ENCODE measurements at regions not wholly inside any gene's neighbourhood (a gene's known extent, or its start where the extent isn't known, plus 50 kb on each side); places are given as distances from the start of the nearest gene placed in this dataset.

DNA sequence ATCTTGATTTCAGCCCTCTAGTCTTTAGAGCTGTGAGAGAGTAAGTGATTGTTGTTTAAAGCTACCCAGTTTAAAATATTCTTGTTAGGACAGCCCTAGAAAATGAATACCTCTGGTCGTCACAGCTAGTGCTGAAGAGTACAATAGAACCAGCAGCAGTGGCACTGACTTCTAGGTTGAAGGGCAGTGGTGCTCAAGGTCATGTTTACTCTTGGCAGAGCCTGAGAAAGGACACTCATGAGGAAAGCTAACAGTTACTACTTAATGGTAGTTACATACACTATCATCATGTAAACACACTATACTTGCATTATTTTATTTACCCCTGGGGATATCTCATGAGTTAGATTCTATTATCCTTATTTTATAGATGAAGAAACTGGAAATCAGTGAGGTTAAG is 323.0 kb downstream of the SH2D4B start:
- H3K4me3 ChIP-seq (ENCODE audit: insufficient read depth, low read length, poor library complexity, severe bottlenecking): no peak overlapping the region
- TF ChIP-seq EZH2phosphoT487 (conservative IDR thresholded peaks at IDR 0.05; ENCODE audit: low read length): no peak
- TF ChIP-seq, protein P1, sequence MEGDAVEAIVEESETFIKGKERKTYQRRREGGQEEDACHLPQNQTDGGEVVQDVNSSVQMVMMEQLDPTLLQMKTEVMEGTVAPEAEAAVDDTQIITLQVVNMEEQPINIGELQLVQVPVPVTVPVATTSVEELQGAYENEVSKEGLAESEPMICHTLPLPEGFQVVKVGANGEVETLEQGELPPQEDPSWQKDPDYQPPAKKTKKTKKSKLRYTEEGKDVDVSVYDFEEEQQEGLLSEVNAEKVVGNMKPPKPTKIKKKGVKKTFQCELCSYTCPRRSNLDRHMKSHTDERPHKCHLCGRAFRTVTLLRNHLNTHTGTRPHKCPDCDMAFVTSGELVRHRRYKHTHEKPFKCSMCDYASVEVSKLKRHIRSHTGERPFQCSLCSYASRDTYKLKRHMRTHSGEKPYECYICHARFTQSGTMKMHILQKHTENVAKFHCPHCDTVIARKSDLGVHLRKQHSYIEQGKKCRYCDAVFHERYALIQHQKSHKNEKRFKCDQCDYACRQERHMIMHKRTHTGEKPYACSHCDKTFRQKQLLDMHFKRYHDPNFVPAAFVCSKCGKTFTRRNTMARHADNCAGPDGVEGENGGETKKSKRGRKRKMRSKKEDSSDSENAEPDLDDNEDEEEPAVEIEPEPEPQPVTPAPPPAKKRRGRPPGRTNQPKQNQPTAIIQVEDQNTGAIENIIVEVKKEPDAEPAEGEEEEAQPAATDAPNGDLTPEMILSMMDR (IDR thresholded peaks at IDR 0.05; ENCODE audit: insufficient read depth, low read length, poor library complexity, severe bottlenecking): no peak
- no peak overlapping the region for H3K27ac ChIP-seq (ENCODE audit: low read depth, low read length)
- H3K4me2 ChIP-seq (ENCODE audit: low read depth, low read length, poor library complexity, severe bottlenecking): no peak overlapping the region
- H3K27me3 ChIP-seq (ENCODE audit: low read length): no peaks in the 10 kb centered on the region
- H4K20me1 ChIP-seq (ENCODE audit: low read depth, low read length): no peaks in the 10 kb centered on the region
- H3K9me3 ChIP-seq (ENCODE audit: insufficient read depth, low read length): no peaks in the 10 kb centered on the region
- H3K79me2 ChIP-seq (ENCODE audit: insufficient read depth, low read length): no peaks in the 10 kb centered on the region
- no peaks in the 10 kb centered on the region for H3K36me3 ChIP-seq (ENCODE audit: low read length)
- no peaks in the 10 kb centered on the region for H3F3A ChIP-seq (ENCODE audit: insufficient read depth)
- no peak overlapping the region for H2AFZ ChIP-seq (ENCODE audit: low read depth, low read length, severe bottlenecking)
- H3K9ac ChIP-seq (ENCODE audit: low read length): no peak overlapping the region
- H3K9me2 ChIP-seq (replicated peaks; ENCODE audit: insufficient read depth, low read length): no peaks in the 10 kb centered on the region

DNA sequence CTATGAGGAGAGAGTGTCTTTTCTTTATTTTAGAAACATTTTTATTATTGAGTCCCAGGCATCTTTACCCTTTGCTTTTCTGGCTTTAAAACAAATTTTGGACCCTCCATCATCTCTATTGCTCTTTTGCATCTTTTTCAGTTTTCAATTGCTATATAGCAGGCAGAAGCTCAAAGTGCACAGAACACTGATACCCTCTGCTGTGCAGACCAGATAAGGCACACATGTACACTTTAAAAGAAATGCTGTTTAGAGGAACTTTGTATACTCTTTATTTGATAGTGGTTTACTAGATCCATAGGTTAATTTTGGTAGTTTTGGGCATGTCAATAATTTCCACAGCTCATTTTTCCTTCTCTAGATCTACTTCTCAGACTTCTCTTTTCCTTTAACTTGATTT is 324.2 kb downstream of the SH2D4B start:
- H3F3A ChIP-seq (ENCODE audit: insufficient read depth): no peaks in the 10 kb centered on the region
- no peaks in the 10 kb centered on the region for H3K79me2 ChIP-seq (ENCODE audit: insufficient read depth, low read length)
- no peaks in the 10 kb centered on the region for H3K9me3 ChIP-seq (ENCODE audit: insufficient read depth, low read length)
- H4K20me1 ChIP-seq (ENCODE audit: low read depth, low read length): no peaks in the 10 kb centered on the region
- no peak overlapping the region for H3K4me3 ChIP-seq (ENCODE audit: insufficient read depth, low read length, poor library complexity, severe bottlenecking)
- H3K9me2 ChIP-seq (replicated peaks; ENCODE audit: insufficient read depth, low read length): no peaks in the 10 kb centered on the region
- no peaks in the 10 kb centered on the region for H3K36me3 ChIP-seq (ENCODE audit: low read length)
- H2AFZ ChIP-seq (ENCODE audit: low read depth, low read length, severe bottlenecking): no peak overlapping the region
- H3K4me2 ChIP-seq (ENCODE audit: low read depth, low read length, poor library complexity, severe bottlenecking): no peak overlapping the region
- H3K27me3 ChIP-seq (ENCODE audit: low read length): no peaks in the 10 kb centered on the region
- H3K9ac ChIP-seq (ENCODE audit: low read length): no peak overlapping the region
- no peak overlapping the region for H3K27ac ChIP-seq (ENCODE audit: low read depth, low read length)
- TF ChIP-seq, protein P1 (IDR thresholded peaks at IDR 0.05; ENCODE audit: insufficient read depth, low read length, poor library complexity, severe bottlenecking): no peak
- TF ChIP-seq EZH2phosphoT487 (conservative IDR thresholded peaks at IDR 0.05; ENCODE audit: low read length): no peak

- no peaks in the 10 kb centered on the region for H3K79me2 ChIP-seq (ENCODE audit: insufficient read depth, low read length)
- H3K27me3 ChIP-seq (ENCODE audit: low read length): no peaks in the 10 kb centered on the region
- TF ChIP-seq, protein P1 (IDR thresholded peaks at IDR 0.05; ENCODE audit: insufficient read depth, low read length, poor library complexity, severe bottlenecking): no peak
- no peak for TF ChIP-seq EZH2phosphoT487 (conservative IDR thresholded peaks at IDR 0.05; ENCODE audit: low read length)
- no peaks in the 10 kb centered on the region for H3K9me3 ChIP-seq (ENCODE audit: insufficient read depth, low read length)
- no peaks in the 10 kb centered on the region for H3F3A ChIP-seq (ENCODE audit: insufficient read depth)
- H3K9ac ChIP-seq (ENCODE audit: low read length): no peak overlapping the region
- no peak overlapping the region for H3K4me3 ChIP-seq (ENCODE audit: insufficient read depth, low read length, poor library complexity, severe bottlenecking)
- no peak overlapping the region for H3K27ac ChIP-seq (ENCODE audit: low read depth, low read length)
- H3K36me3 ChIP-seq (ENCODE audit: low read length): no peaks in the 10 kb centered on the region
- H4K20me1 ChIP-seq (ENCODE audit: low read depth, low read length): no peaks in the 10 kb centered on the region
- no peaks in the 10 kb centered on the region for H3K9me2 ChIP-seq (replicated peaks; ENCODE audit: insufficient read depth, low read length)
- H3K4me2 ChIP-seq (ENCODE audit: low read depth, low read length, poor library complexity, severe bottlenecking): no peak overlapping the region
- H2AFZ ChIP-seq (ENCODE audit: low read depth, low read length, severe bottlenecking): no peak overlapping the region
Measured at GRCh38 chr10:80870282-80870681, 332.6 kb downstream of the SH2D4B start.

Measured in SU-DHL-6 (cell line).